Vagina (tissue), 2 donors: ENCODE measurements at regions not wholly inside any gene's neighbourhood (a gene's known extent, or its start where the extent isn't known, plus 50 kb on each side); places are given as distances from the start of the nearest gene placed in this dataset.

Experiments
- POLR2A ChIP-seq, 2 donors: fragments of 450-650 bp; IDR thresholded peaks; one replicate each; pipeline ENCODE4 v1.6.1; 2017; ENCODE audit warnings: antibody characterized with exemption in 2 of 2, mild to moderate bottlenecking in 2 of 2, moderate library complexity in 2 of 2
- POLR2AphosphoS5 ChIP-seq, 2 donors: sonication (generic); formaldehyde crosslinking; IDR thresholded peaks; one replicate each; pipeline ENCODE4 v1.9.0; 2017; ENCODE audit warnings: antibody characterized with exemption in 2 of 2, mild to moderate bottlenecking in 2 of 2, low read depth in 1 of 2; ENCODE audit not compliant: insufficient read depth in 1 of 2
- TF ChIP-seq, protein P1 (sequence below), 3 experiments: fragments of 450-650 bp in 2 of 3; fragments of 200-600 bp in 1 of 3; sonication (generic) in 1 of 3; IDR thresholded peaks; one replicate each; pipeline ENCODE4 v1.5.1; 2017 to 2019; ENCODE audit warnings: antibody characterized with exemption in 3 of 3, mild to moderate bottlenecking in 2 of 3, moderate library complexity in 2 of 3

DNA sequence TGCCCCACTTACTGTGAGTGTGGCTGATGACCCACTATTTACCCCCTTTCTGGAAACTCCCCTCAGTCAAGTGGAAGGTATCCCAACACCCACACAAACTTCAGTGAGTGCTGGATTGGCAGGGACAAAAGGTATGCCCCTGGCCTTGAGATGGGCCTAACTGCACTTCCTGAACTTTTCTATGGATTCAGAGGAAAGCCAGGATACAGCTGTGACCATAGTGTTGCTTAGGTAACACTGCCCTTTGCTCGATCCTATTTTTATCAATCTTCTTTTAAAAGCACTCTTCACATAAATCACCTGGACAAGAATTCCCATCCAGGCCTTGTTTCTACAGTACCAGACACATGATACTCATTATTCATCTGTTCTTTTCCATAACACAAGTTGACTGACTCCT lies 671.5 kb upstream of the SLC8A1 start:
- TF ChIP-seq, protein P1, sequence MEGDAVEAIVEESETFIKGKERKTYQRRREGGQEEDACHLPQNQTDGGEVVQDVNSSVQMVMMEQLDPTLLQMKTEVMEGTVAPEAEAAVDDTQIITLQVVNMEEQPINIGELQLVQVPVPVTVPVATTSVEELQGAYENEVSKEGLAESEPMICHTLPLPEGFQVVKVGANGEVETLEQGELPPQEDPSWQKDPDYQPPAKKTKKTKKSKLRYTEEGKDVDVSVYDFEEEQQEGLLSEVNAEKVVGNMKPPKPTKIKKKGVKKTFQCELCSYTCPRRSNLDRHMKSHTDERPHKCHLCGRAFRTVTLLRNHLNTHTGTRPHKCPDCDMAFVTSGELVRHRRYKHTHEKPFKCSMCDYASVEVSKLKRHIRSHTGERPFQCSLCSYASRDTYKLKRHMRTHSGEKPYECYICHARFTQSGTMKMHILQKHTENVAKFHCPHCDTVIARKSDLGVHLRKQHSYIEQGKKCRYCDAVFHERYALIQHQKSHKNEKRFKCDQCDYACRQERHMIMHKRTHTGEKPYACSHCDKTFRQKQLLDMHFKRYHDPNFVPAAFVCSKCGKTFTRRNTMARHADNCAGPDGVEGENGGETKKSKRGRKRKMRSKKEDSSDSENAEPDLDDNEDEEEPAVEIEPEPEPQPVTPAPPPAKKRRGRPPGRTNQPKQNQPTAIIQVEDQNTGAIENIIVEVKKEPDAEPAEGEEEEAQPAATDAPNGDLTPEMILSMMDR (IDR thresholded peaks at IDR 0.05) = no peak
- TF ChIP-seq POLR2AphosphoS5 (IDR thresholded peaks at IDR 0.05; ENCODE audit: insufficient read depth in 1 of 2, low read depth in 1 of 2) = no peak
- TF ChIP-seq POLR2A (IDR thresholded peaks at IDR 0.05) = no peak
